ENCODE measurements at regions not wholly inside any gene's neighbourhood (a gene's known extent, or its start where the extent isn't known, plus 50 kb on each side); places are given as distances from the start of the nearest gene placed in this dataset.

GRCh38 chr16:8023326-8023725, 567.0 kb downstream of the TMEM114 start:
- H2BK5ac ChIP-seq (ENCODE audit: low read depth, low read length): no peak overlapping the region
- CTCF ChIA-PET (ENCODE audit: partially characterized antibody): interaction anchor here (1.0 kb wide), 1 partner anchor 170 kb away, joined by 3 read pairs; no protein-coding TSS in a partner anchor
- TF ChIP-seq EP300 (IDR thresholded peaks at IDR 0.05; ENCODE audit: borderline replicate concordance in 1 of 2, low read depth in 2 of 2, low read length in 2 of 2) (no peak), ASH2L (IDR thresholded peaks at IDR 0.05; ENCODE audit: low read length) (no peak), KDM1A (IDR thresholded peaks at IDR 0.05; ENCODE audit: borderline replicate concordance, low read length) (no peak), JUN (IDR thresholded peaks at IDR 0.05; ENCODE audit: low read depth, low read length) (no peak), CTCF (IDR thresholded peaks at IDR 0.05; ENCODE audit: control extremely low read depth in 1 of 3, insufficient read depth in 1 of 3, low read depth in 1 of 3, low read length in 3 of 3) (no peak), RXRA (IDR thresholded peaks at IDR 0.05; ENCODE audit: insufficient read depth, low read depth, low read length) (no peak), NRF1 (IDR thresholded peaks at IDR 0.05; ENCODE audit: low read depth, low read length) (no peak), CHD2 (IDR thresholded peaks at IDR 0.05; ENCODE audit: low read length) (no peak), SAP30 (IDR thresholded peaks at IDR 0.05; ENCODE audit: insufficient read depth, insufficient replicate concordance, low read length) (no peak), SIN3A (conservative IDR thresholded peaks at IDR 0.05 in 1 of 2, IDR thresholded peaks at IDR 0.05 in 1 of 2; ENCODE audit: low read depth in 1 of 2, low read length in 2 of 2) (no peak), SIRT6 (IDR thresholded peaks at IDR 0.05; ENCODE audit: low read length) (no peak), RAD21 (IDR thresholded peaks at IDR 0.05 in 1 of 2, conservative IDR thresholded peaks at IDR 0.05 in 1 of 2; ENCODE audit: low read depth in 2 of 2, low read length in 2 of 2) (no peak)

More at GRCh38 chr16:8023326-8023725, 567.0 kb downstream of the TMEM114 start:
- WGBS, 2 experiments (ENCODE audit: extremely low coverage in 1 of 2, insufficient coverage in 1 of 2, insufficient read length in 1 of 2, insufficient replicate concordance in 2 of 2, low coverage in 1 of 2, low lambda C conversion rate in 2 of 2, missing lambda C conversion rate in 1 of 2): 81% methylated on average over 3 of the region's 3 CpGs; no CpG with 5 or more reads in 1 of the 2 experiments
- H3K79me2 ChIP-seq (ENCODE audit: control insufficient read depth in 1 of 2, insufficient read depth in 2 of 2, low read length in 2 of 2): no peaks in the 10 kb centered on the region
- H3K14ac ChIP-seq (ENCODE audit: insufficient read length): no peak overlapping the region
- H2BK12ac ChIP-seq (ENCODE audit: low read depth, low read length): no peak overlapping the region
- no peak overlapping the region for H3K4ac ChIP-seq (replicated peaks; ENCODE audit: insufficient read length, low read depth, low read length)
- no peaks in the 10 kb centered on the region for H3K9me3 ChIP-seq (ENCODE audit: insufficient read depth in 2 of 2, low read depth in 1 of 2, low read length in 1 of 2)
- DNase-seq (ENCODE audit: low read depth in 1 of 2, low spot score in 2 of 2) (no peak), FAIRE-seq (no peak)
- H3K4me3 ChIP-seq (ENCODE audit: extremely low read depth in 1 of 4, insufficient read depth in 2 of 4, low read depth in 3 of 4, low read length in 4 of 4): no peak overlapping the region
- H3K27ac ChIP-seq (ENCODE audit: low read depth, low read length): no peak overlapping the region
- H2BK20ac ChIP-seq (ENCODE audit: low read length): no peak overlapping the region
- H3K36me3 ChIP-seq (ENCODE audit: control insufficient read depth in 2 of 4, insufficient read depth in 4 of 4, low read length in 3 of 4): no peaks in the 10 kb centered on the region
- H3K18ac ChIP-seq (ENCODE audit: extremely low read depth, low read length): no peak overlapping the region
- H2AFZ ChIP-seq (ENCODE audit: low read length): no peak overlapping the region
- no peak overlapping the region for H2BK120ac ChIP-seq (replicated peaks; ENCODE audit: low read depth, low read length)
- no peaks in the 10 kb centered on the region for H3K27me3 ChIP-seq (replicated peaks in 1 of 4; ENCODE audit: control insufficient read depth in 3 of 4, extremely low read depth in 1 of 4, insufficient read depth in 3 of 4, low read length in 3 of 4)
- no peaks in the 10 kb centered on the region for H3K4me1 ChIP-seq (replicated peaks in 1 of 4; ENCODE audit: control insufficient read depth in 3 of 4, insufficient read depth in 4 of 4, low read length in 3 of 4)
- no peak overlapping the region for H4K5ac ChIP-seq (ENCODE audit: insufficient read length, low read depth, low read length)
- H4K20me1 ChIP-seq (replicated peaks in 1 of 2; ENCODE audit: control insufficient read depth in 1 of 2, insufficient read depth in 2 of 2, low read length in 2 of 2): no peaks in the 10 kb centered on the region
- no peak overlapping the region for H3K56ac ChIP-seq (replicated peaks; ENCODE audit: insufficient read length, low read depth, low read length)
- no peak overlapping the region for H3K4me2 ChIP-seq (ENCODE audit: insufficient read depth in 1 of 2, low read depth in 2 of 2, low read length in 2 of 2)
- no peak overlapping the region for H2BK15ac ChIP-seq (ENCODE audit: low read length)
- H3K9ac ChIP-seq (replicated peaks in 1 of 4; ENCODE audit: extremely low read depth in 1 of 4, low read depth in 3 of 4, low read length in 3 of 4): no peak overlapping the region
- no peak overlapping the region for H4K91ac ChIP-seq (replicated peaks; ENCODE audit: insufficient read length, low read length)
- H3K23me2 ChIP-seq (ENCODE audit: low read depth, low read length): no peaks in the 10 kb centered on the region
- H4K8ac ChIP-seq (ENCODE audit: extremely low read depth, insufficient read depth, low read length): no peak overlapping the region
- H3K79me1 ChIP-seq (ENCODE audit: low read depth, low read length): no peaks in the 10 kb centered on the region
- POLR2A ChIA-PET (ENCODE audit: partially characterized antibody): no interaction called here
- no peak overlapping the region for H2AK5ac ChIP-seq (ENCODE audit: low read depth, low read length)
- no peak overlapping the region for H3K23ac ChIP-seq (ENCODE audit: insufficient read length)
